ENCODE measurements at regions not wholly inside any gene's neighbourhood (a gene's known extent, or its start where the extent isn't known, plus 50 kb on each side); places are given as distances from the start of the nearest gene placed in this dataset.
"Not testable (repeated sequence)": the region's sequence is repeated elsewhere in the genome, so short reads cannot be mapped to it uniquely, and the experiment has no call there.

- intact Hi-C loops (cut with DNase I); DNase-seq (ENCODE audit: low spot score in 2 of 2): not testable (repeated sequence)
- peaks cover 14 to 20% of the 10 kb centered on the region in 2 donors for H3K36me3 ChIP-seq
Measured at GRCh38 chr9:85847782-85848181, 93.2 kb upstream of the NAA35 start.

GRCh38 chr9:85858056-85858750 lies 82.7 kb upstream of the NAA35 start:
- no peaks in the 10 kb centered on the region for H3K9me3 ChIP-seq
- H3K4me3 ChIP-seq: no peak overlapping the region
- intact Hi-C loops (cut with DNase I): no loop called here
- peaks cover 3% of the 10 kb centered on the region in 2 donors for H3K36me3 ChIP-seq
- no peaks in the 10 kb centered on the region for H3K27me3 ChIP-seq
- no peak overlapping the region for H3K27ac ChIP-seq
- no peak for TF ChIP-seq CTCF (IDR thresholded peaks at IDR 0.05)
- DNase-seq (ENCODE audit: low spot score in 2 of 2): no peak
- H3K4me1 ChIP-seq: no peaks in the 10 kb centered on the region

More at GRCh38 chr9:85847782-85848181, 93.2 kb upstream of the NAA35 start:
- H3K27ac ChIP-seq, H3K4me3 ChIP-seq, H3K9me3 ChIP-seq, H3K4me1 ChIP-seq, H3K27me3 ChIP-seq: not testable (repeated sequence)

GRCh38 chr9:85859765-85860164 lies 81.2 kb upstream of the NAA35 start:
- H3K4me1 ChIP-seq: no peaks in the 10 kb centered on the region
- DNase-seq (ENCODE audit: low spot score in 2 of 2): no peak
- intact Hi-C loops (cut with DNase I): no loop called here
- H3K27ac ChIP-seq: no peak overlapping the region
- no peaks in the 10 kb centered on the region for H3K36me3 ChIP-seq
- no peaks in the 10 kb centered on the region for H3K27me3 ChIP-seq
- TF ChIP-seq CTCF (IDR thresholded peaks at IDR 0.05): no peak
- H3K4me3 ChIP-seq: no peak overlapping the region
- H3K9me3 ChIP-seq: no peaks in the 10 kb centered on the region

- H3K4me3 ChIP-seq; H3K27ac ChIP-seq; intact Hi-C loops (cut with DNase I); H3K9me3 ChIP-seq; H3K27me3 ChIP-seq; H3K4me1 ChIP-seq; H3K36me3 ChIP-seq; DNase-seq (ENCODE audit: low spot score in 2 of 2): not testable (repeated sequence)
Measured at GRCh38 chr9:85861882-85862281, 79.1 kb upstream of the NAA35 start.

- no peaks in the 10 kb centered on the region for H3K4me1 ChIP-seq
- DNase-seq (ENCODE audit: low spot score in 2 of 2): no peak
- H3K4me3 ChIP-seq: no peak overlapping the region
- no peaks in the 10 kb centered on the region for H3K9me3 ChIP-seq
- no peak for TF ChIP-seq CTCF (IDR thresholded peaks at IDR 0.05)
- intact Hi-C loops (cut with DNase I): no loop called here
- no peaks in the 10 kb centered on the region for H3K36me3 ChIP-seq
- H3K27me3 ChIP-seq: no peaks in the 10 kb centered on the region
- H3K27ac ChIP-seq: no peak overlapping the region
Measured at GRCh38 chr9:85863875-85864274, 77.1 kb upstream of the NAA35 start.

GRCh38 chr9:85871008-85871407 lies 69.9 kb upstream of the NAA35 start:
- H3K27me3 ChIP-seq: no peaks in the 10 kb centered on the region
- intact Hi-C loops (cut with DNase I): no loop called here
- no peak for TF ChIP-seq CTCF (IDR thresholded peaks at IDR 0.05)
- no peaks in the 10 kb centered on the region for H3K36me3 ChIP-seq
- no peaks in the 10 kb centered on the region for H3K9me3 ChIP-seq
- no peak for DNase-seq (ENCODE audit: low spot score in 2 of 2)
- no peaks in the 10 kb centered on the region for H3K4me1 ChIP-seq
- no peak overlapping the region for H3K4me3 ChIP-seq
- no peak overlapping the region for H3K27ac ChIP-seq

- H3K9me3 ChIP-seq; intact Hi-C loops (cut with DNase I); H3K4me3 ChIP-seq; H3K27me3 ChIP-seq; H3K27ac ChIP-seq; H3K4me1 ChIP-seq; H3K36me3 ChIP-seq; DNase-seq (ENCODE audit: low spot score in 2 of 2): not testable (repeated sequence)
Measured at GRCh38 chr9:85871683-85872082, 69.3 kb upstream of the NAA35 start.

All from ascending aorta (tissue), 2 donors.